Bronchial epithelial cell (primary cell): ENCODE measurements at regions not wholly inside any gene's neighbourhood (a gene's known extent, or its start where the extent isn't known, plus 50 kb on each side); places are given as distances from the start of the nearest gene placed in this dataset.
"Not testable (repeated sequence)": the region's sequence is repeated elsewhere in the genome, so short reads cannot be mapped to it uniquely, and the experiment has no call there.

Experiments used
- DNase-seq: peaks from one replicate; pipeline ENCODE4 v3.0.0-alpha.2; 2010; ENCODE audit warnings: low read depth
- FAIRE-seq: peaks from 2 replicates; lab custom pipeline; 2011; peaks lifted over from hg19 to GRCh38; lab: Jason Lieb, UNC
- H3K27me3 ChIP-seq: 2 replicates; pipeline ENCODE4 v1.5.1; 2011; ENCODE audit warnings: low read length; ENCODE audit not compliant: control insufficient read depth, insufficient read depth
- H3K36me3 ChIP-seq: 2 replicates; pipeline ENCODE4 v1.5.1; 2011; ENCODE audit warnings: low read length; ENCODE audit not compliant: control insufficient read depth, insufficient read depth
- H3K4me3 ChIP-seq: 2 replicates; pipeline ENCODE4 v1.5.1; 2011; ENCODE audit warnings: mild to moderate bottlenecking, low read depth, low read length, control low read depth
- TF ChIP-seq, protein P1 (sequence below): IDR thresholded peaks from 2 replicates; pipeline ENCODE4 v1.5.1; 2011; ENCODE audit warnings: mild to moderate bottlenecking, moderate library complexity, low read length, control low read depth, inconsistent platforms; ENCODE audit not compliant: insufficient read depth, severe bottlenecking

DNA sequence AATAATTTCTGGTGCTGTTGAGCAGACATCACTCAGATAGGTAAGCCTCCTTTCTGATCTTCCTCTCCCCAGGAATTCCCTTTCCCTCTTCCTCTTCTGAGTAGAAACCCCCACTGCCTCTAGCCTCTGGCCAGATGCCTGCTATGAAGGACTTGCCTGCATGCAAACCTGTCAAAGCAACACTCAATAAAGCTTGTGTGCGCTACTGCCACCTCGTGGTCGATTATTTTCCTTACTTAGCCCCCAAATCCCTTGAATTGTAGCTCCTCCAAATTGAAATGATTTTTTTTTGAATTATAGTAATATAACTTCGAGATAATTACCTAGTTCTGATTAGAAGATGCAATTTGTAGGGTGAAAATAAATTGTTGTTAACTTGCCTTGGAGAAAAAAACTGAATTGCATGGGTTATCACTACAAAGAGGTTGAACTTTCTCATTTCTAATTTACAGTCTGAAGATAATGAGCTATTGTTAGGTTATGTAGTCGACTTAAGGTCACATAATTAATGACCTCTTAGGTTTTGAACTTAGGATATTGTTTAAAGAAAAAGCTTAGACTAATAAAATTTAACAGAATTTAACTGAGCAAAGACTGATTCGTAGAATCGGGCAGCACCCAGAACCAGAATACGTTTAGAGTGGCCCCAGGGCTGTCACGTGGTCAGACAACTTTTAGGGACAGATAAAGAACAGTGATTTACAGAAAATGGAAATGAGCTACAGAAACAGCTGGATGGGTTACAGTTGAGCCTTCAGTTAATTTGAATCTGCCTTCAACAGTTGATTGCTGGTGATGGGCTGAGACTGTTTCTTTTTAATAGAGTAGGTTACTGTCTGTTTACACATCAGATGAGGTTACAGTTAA, 269.3 kb downstream of the ARPP21 start:
- DNase-seq = peak; percentile 66
- no peaks in the 10 kb centered on the region for H3K36me3 ChIP-seq
- TF ChIP-seq, protein P1, sequence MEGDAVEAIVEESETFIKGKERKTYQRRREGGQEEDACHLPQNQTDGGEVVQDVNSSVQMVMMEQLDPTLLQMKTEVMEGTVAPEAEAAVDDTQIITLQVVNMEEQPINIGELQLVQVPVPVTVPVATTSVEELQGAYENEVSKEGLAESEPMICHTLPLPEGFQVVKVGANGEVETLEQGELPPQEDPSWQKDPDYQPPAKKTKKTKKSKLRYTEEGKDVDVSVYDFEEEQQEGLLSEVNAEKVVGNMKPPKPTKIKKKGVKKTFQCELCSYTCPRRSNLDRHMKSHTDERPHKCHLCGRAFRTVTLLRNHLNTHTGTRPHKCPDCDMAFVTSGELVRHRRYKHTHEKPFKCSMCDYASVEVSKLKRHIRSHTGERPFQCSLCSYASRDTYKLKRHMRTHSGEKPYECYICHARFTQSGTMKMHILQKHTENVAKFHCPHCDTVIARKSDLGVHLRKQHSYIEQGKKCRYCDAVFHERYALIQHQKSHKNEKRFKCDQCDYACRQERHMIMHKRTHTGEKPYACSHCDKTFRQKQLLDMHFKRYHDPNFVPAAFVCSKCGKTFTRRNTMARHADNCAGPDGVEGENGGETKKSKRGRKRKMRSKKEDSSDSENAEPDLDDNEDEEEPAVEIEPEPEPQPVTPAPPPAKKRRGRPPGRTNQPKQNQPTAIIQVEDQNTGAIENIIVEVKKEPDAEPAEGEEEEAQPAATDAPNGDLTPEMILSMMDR = peak; percentile 72
- H3K27me3 ChIP-seq = no peaks in the 10 kb centered on the region
- FAIRE-seq = no peak
- no peak overlapping the region for H3K4me3 ChIP-seq

DNA sequence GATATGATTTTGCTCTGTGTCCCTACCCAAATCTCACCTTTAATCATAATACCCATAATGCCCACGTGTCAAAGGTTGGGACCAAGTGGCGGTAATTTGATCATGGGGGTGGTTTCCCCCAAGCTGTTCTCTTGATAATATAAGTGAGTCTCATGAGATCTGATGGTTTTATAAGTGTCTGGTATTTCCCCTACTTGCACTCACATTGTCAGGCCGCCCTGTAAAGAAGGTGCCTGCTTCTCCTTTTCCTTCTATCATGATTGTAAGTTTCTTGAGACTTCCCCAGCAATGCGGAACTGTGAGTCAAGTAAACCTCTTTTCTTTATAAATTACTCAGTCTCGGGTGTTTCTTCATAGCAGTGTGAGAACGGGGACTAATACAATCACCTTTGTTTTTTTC, 279.8 kb downstream of the ARPP21 start:
- TF ChIP-seq, protein P1 = no peak
- FAIRE-seq (no peak), DNase-seq (no peak)

DNA sequence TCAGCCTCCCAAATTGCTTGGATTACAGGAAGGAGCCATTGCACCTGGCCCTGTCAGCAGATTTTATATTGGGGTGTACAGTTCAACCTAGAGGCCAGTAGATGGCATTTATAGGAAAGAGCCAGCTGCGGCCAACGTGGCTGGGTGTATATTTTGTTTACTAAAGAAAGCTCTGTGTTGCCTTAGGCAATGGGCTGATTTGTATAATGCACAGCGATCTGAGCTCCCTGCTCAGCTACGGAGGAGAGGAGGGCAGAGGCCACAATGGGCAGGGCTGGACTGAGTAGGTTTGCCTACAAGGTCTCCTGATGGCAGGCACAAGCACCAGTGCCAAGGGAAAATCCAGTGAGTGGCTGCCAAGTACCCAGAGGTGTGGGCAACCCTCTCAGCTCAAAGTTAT, 282.4 kb downstream of the ARPP21 start:
- FAIRE-seq = no peak
- TF ChIP-seq, protein P1 = no peak

More for the DNA sequence above, 279.8 kb downstream of the ARPP21 start:
- H3K36me3 ChIP-seq = no peaks in the 10 kb centered on the region
- no peaks in the 10 kb centered on the region for H3K27me3 ChIP-seq
- no peak overlapping the region for H3K4me3 ChIP-seq

DNA sequence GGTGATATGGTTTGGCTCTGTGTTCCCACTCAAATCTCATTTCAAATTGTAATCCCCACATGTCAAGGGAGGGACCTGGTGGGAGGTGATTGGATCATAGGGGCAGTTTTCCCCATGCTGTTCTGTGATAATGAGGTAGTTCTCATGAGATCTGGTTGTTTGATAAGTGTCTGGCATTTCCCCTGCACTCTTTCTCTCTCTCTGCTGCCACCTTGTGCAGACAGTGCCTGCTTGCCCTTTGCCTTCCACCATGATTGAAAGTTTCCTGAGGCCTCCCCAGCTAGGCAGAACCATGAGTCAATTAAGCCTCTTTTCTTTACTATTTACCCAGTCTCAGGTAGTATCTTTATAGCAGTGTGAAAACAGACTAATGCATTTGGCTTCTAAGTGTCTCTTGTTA, 284.7 kb downstream of the ARPP21 start:
- not testable (repeated sequence) for H3K4me3 ChIP-seq, H3K27me3 ChIP-seq, H3K36me3 ChIP-seq, FAIRE-seq
- TF ChIP-seq, protein P1 = peak; percentile 59
- peak; percentile 43 for DNase-seq

More for the DNA sequence above, 282.4 kb downstream of the ARPP21 start:
- no peak overlapping the region for H3K4me3 ChIP-seq
- no peaks in the 10 kb centered on the region for H3K27me3 ChIP-seq
- H3K36me3 ChIP-seq = no peaks in the 10 kb centered on the region
- no peak for DNase-seq

DNA sequence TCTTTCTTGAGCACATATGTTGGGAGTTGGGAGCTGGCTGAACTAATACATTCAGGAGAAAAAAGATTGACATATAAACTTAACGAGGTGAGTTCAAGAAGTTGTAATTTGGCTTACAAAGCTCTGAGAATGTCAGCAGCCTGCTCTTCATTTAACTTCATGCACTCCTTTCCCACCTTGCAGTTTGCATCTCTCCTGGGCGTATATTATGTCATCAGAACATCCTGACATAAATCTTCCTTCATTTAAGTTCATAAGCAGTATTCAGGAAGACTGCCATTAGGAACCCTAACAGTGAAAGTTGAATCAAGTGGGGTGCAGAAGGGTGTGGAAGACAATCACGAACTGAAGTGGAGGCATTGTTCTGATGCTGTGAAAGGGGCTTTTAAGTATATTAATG, 288.1 kb downstream of the ARPP21 start:
- no peaks in the 10 kb centered on the region for H3K36me3 ChIP-seq
- H3K27me3 ChIP-seq = no peaks in the 10 kb centered on the region
- H3K4me3 ChIP-seq = no peak overlapping the region
- DNase-seq = no peak
- no peak for FAIRE-seq
- TF ChIP-seq, protein P1 = no peak

DNA sequence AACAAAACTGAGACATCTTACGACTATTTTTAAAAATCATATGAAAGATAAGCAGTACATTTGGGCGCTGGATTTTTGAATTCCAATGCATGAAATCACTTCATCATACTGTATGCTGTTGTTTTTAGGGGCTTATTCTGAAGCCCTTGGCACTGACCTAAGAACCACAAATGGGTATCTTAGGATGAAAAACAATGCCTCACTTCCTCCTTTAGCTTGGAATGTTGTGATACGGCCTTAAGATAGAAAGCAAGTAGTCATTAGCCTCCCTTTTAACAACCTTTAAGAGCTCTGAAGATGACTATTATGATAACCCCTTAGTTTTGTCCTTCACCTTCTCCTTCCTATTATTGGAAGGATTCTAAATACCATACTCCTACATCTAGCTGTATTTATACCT, 289.8 kb downstream of the ARPP21 start:
- no peak for DNase-seq
- Histone ChIP-seq H3K36me3 (no peaks in the 10 kb centered on the region), H3K27me3 (no peaks in the 10 kb centered on the region), H3K4me3 (no peak overlapping the region)
- TF ChIP-seq, protein P1 = no peak
- FAIRE-seq = no peak
